Umbilical cord (tissue), 1 donor: ENCODE measurements at regions not wholly inside any gene's neighbourhood (a gene's known extent, or its start where the extent isn't known, plus 50 kb on each side); places are given as distances from the start of the nearest gene placed in this dataset.
A peak's percentile ranks its signal among the peaks of the same experiment; 100 is the strongest.

Experiments used
- DNase-seq: peaks from one replicate; pipeline ENCODE4 v3.0.0-alpha.2; 2015; ENCODE audit warnings: low spot score

- no peak for DNase-seq
Observed at GRCh38 chr12:93176610-93177126, 201.1 kb upstream of the NUDT4 start.

DNA sequence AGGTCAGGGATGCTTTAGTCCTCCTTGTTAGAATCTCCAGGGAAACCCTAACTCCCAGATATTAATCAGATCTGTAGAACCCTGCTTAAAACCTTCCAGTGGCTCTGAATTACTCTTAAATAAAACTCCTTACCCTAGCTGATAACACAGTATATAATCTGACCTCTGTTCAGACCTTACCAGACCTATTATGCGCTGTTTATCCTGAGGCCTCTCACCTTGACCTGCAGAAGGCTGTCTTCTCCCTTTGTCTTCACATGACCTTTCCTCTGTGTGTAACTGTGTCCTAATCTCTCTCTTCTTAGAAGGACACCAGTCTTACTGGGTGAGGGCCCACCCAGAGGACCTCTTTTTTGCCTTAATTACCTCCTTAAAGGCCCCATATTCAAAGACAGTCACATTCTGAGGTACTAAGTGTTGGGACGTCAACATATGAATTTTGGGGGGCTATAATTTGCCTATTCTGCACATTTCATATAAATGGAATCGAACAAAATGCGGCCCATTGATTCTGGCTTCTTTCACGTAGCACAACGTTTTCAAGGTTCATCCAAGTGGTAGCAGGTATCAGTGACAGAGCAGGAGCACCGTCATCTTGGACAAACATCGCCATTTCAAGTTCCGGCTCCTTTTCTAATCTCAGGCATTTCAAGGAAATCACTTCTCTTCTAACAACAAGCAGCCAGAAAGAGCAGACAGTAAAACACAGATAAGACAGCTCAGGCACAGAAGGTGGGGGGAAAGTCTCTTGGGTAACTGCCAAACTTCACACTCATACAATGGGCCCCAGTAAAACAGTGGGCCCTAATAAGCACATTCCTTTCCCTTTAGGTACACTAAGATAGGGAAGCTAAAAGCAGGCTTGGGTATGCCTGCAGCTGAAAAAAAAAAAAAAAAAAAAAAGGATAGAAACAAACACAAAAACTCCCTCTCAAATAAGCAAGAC lies 200.2 kb upstream of the NUDT4 start:
- no peak for DNase-seq

GRCh38 chr12:93178154-93178878 lies 199.4 kb upstream of the NUDT4 start:
- DNase-seq: no peak

GRCh38 chr12:93179792-93180191 lies 197.9 kb upstream of the NUDT4 start:
- no peak for DNase-seq

- no peak for DNase-seq
Observed at GRCh38 chr12:93180566-93180965, 197.2 kb upstream of the NUDT4 start.

DNA sequence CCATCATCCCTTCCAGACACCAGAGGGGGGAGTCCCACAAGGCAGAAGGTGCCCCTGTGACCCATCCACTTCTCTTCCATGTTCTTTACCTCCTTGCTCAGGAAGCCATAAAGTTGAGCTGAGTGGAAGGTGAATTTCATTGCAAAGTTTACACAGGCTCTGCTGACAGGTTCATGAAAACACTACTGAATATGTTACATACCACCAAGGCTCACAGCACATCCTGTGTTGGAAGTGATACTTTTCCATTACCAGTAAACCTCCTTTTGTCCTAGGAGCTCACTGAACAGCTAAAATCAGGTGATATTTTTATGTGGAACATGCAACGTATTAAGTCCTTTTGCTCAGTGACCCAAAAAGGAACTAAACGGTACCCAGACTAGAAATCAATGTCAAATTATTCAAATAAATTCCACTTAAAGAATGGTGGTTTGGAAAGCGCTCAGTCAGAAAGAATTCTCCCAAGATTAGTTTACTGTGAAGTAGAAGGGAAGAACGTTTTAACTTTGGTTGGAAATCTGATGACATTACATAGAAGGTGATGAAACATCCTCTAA lies 196.2 kb upstream of the NUDT4 start:
- no peak for DNase-seq

DNA sequence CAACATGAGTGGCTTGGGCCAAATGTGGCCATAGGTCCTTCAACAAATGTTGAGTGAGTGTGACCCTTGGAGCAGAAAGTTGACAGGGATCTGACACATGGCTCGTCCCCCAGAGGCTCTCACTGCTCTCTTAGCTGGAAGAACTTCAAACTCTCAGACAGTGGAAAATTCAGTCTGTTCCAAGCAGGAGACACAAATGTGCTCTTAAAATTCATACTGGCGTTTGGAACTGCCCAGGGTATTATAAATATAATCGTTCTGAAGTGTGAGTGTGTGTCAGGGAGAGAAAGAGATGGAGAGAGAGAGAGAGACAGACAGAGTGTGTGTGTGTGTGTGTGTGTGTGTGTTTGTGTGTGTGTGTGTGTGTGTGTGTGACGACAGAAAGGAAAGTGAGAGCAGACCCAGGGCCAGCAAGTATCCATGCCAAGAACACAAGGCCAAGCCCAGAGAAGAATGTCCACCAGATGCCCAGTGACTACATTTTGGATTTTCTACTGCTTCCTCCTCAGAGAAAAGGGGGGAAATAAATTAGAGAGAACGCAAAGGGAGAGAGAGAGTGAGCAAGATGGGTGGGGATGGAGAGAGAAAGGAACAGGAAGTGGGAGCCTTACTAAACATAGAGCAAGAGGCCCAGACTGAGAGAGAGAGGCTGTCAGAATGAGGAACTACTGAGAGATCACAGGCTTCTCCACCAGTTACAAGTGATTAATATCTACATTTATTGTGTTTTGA lies 193.6 kb upstream of the NUDT4 start:
- peak; percentile 75 for DNase-seq

DNA sequence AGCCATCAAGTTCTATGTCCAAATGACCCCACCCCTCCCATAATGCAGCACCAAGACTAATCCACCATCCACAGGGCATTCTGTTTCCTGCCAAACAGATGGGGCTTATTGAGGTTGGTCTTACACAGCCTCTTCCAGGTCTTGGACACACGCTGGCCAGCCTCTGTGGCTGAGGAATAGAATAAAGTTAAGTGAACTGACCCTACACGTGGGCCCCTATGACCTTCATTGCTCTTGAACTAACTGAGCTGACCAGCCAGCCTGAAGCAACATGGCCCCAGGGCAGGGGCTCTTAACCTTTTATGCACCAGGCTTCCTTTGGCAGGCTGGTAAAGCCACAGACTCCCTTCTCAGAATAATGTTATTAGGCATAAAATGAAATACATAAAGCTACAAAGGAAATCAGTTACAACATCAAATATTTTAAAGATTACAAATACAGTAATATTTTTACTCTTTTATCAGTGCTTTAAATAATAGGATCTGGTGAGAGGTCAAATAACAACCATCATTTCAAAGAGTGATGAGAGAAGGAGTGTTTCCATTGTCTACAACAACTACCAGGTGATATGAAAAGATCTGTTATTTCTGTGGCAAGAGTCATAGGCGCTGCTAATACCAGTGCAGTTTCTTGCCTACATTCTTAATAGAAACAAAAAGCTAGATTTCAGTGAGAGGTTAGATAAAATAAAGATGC lies 192.9 kb upstream of the NUDT4 start:
- no peak for DNase-seq

GRCh38 chr12:93185369-93185741 lies 192.4 kb upstream of the NUDT4 start:
- no peak for DNase-seq

DNA sequence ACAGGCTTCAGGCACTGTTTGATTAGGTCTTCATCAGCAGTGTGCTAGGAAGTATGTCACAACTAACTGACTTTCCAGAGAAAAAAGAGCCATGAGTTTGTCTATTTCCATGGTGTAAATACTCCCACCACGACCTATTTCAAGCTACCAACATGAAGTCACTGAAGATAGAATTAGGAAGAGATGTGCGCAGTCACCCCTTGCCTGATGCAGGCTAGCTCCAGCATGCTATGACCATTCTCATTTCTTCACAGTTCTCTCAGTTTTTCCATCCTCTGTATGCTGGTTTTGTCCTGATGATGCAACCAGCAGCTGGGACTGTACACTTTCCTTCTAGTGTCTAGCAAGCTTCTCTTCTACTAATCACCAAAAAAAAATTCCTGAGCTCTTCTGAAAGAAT lies 191.6 kb upstream of the NUDT4 start:
- DNase-seq: no peak

GRCh38 chr12:93186621-93187020 lies 191.1 kb upstream of the NUDT4 start:
- no peak for DNase-seq

- DNase-seq: peak; percentile 39
Observed at GRCh38 chr12:93191423-93191822, 186.3 kb upstream of the NUDT4 start.

- no peak for DNase-seq
Observed at GRCh38 chr12:93191956-93192355, 185.8 kb upstream of the NUDT4 start.

DNA sequence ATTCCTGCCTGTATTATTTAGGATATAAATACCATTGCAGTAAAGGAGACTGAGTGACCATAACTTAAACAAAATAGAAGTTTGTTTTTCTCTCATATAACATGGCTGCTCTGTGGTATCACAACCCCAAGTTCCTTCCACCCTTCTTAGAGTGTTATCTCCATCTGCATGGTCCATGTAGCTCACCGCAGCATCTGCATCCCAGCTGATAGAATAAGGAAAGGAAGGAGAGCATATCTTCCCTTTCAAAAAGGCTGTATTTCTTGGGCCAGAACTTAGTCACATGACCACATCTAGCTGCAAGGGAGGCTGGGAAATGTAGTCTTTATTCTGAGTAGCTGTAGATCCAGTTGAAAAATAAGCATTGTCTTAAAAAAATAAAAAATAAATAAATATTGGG lies 184.8 kb upstream of the NUDT4 start:
- no peak for DNase-seq

- DNase-seq: no peak
Observed at GRCh38 chr12:93195511-93195910, 182.2 kb upstream of the NUDT4 start.

DNA sequence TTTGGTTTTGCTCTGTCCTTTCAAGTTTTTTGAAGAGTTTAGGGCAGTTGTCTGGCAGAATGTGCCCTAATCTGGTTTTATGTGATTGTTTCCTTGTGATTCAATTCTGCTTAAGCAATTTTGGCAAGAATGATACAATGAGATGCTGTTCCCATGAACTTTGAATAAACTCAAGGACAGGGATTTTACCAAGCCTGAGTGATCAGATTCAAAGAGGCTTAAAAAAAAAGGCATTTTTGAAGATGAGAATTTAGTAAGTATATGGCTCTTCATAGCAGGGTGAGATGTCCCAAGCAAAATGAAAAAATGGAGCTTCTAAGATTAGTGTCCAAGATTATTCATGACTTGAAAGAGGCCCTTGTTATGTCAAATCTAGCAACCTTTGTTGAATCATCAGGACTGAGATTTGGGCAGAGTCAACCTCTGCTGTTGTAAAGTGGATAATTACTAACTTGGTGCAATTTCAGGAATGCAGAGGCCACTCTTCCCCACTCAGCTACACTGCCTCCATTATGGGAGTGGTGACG lies 180.6 kb upstream of the NUDT4 start:
- DNase-seq: peak; percentile 45

GRCh38 chr12:93198086-93198485 lies 179.6 kb upstream of the NUDT4 start:
- DNase-seq: no peak

- no peak for DNase-seq
Observed at GRCh38 chr12:93199831-93200236, 177.9 kb upstream of the NUDT4 start.

DNA sequence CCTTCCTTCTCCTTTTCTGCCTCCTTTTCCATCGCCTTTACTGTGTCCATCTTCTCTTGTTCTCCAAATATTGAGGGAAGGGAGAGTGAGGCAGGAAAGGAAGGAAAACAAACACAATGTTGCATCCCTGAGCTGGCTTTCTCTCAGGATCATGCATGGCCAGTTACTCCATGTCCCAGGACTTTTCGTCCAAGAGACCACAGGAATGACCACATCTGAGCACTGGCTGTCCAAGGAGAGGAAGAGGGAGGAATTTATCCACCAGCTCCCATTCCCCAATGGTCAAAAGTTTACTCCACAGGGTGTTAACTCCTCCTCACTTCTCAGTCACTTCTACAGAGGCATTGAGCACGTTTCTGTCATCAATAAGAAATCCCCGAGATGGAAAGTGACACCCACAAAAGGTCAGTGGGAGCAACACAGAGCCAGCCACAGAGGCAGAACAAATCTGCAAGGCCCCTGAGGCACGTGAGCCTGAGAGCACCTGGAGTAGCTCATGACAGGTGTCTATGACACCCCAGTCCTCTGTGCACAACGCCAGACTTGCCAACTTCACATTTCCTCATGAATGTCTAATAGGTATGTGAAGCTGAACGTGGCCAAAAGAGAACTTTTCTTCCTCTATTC lies 177.3 kb upstream of the NUDT4 start:
- no peak for DNase-seq

DNA sequence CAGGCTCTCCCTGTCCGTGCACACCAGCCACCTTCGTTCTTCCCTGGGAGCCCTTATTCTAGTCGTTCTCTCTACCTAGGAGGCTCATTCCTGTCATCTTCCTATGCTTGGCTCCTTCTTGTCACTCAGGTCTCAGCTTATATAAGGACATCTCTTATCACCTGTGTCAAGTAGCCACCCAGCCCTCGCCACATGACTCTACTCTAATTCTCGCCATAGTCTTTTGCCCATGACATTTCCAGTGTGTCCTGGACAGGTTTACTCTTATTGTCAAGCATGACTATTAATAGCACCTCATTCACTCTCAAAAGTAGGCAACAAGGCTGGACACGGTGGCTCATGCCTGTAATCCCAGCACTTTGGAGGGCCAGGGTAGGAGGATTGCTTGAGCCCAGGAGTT lies 175.7 kb upstream of the NUDT4 start:
- no peak for DNase-seq
